CD4-positive, alpha-beta T cell treated with Interferon alpha-2 for 1 hour (primary cell): ENCODE measurements at regions not wholly inside any gene's neighbourhood (a gene's known extent, or its start where the extent isn't known, plus 50 kb on each side); places are given as distances from the start of the nearest gene placed in this dataset.

Experiments used
- DNase-seq, 2 donors: peaks; one replicate each; pipeline ENCODE4 v3.0.0-alpha.2; 2020 to 2022

GRCh38 chr18:40995529-40995928 is 959.5 kb upstream of the PIK3C3 start:
- DNase-seq: no peak

- no peak for DNase-seq
Observed at GRCh38 chr18:40993363-40993762, 961.7 kb upstream of the PIK3C3 start.

- DNase-seq: no peak
Observed at GRCh38 chr18:40987581-40987980, 967.5 kb upstream of the PIK3C3 start.

- DNase-seq: no peak
Observed at GRCh38 chr18:40985436-40985835, 969.6 kb upstream of the PIK3C3 start.

GRCh38 chr18:40984856-40985255 is 970.2 kb upstream of the PIK3C3 start:
- DNase-seq: no peak

- no peak for DNase-seq
Observed at GRCh38 chr18:40983835-40984234, 971.2 kb upstream of the PIK3C3 start.

GRCh38 chr18:40980171-40980570 is 974.9 kb upstream of the PIK3C3 start:
- no peak for DNase-seq

- no peak for DNase-seq
Observed at GRCh38 chr18:40976050-40976449, 979.0 kb upstream of the PIK3C3 start.

- no peak for DNase-seq
Observed at GRCh38 chr18:40974448-40974847, 980.6 kb upstream of the PIK3C3 start.

GRCh38 chr18:40962784-40963183 is 992.2 kb upstream of the PIK3C3 start:
- DNase-seq: no peak

GRCh38 chr18:40957533-40958070 is 997.4 kb upstream of the PIK3C3 start:
- no peak for DNase-seq

GRCh38 chr18:40956213-40956612 is 998.8 kb upstream of the PIK3C3 start:
- no peak for DNase-seq

GRCh38 chr18:40955351-40955750 is 999.7 kb upstream of the PIK3C3 start:
- no peak for DNase-seq

- DNase-seq: no peak
Observed at GRCh38 chr18:40949114-40949950, 1005.7 kb upstream of the PIK3C3 start.

GRCh38 chr18:40944576-40944975 is 1010.5 kb upstream of the PIK3C3 start:
- DNase-seq: no peak

- no peak for DNase-seq
Observed at GRCh38 chr18:40939656-40940515, 1015.1 kb upstream of the PIK3C3 start.

GRCh38 chr18:40938615-40939014 is 1016.4 kb upstream of the PIK3C3 start:
- no peak for DNase-seq

- no peak for DNase-seq
Observed at GRCh38 chr18:40937386-40937785, 1017.6 kb upstream of the PIK3C3 start.

GRCh38 chr18:40935423-40935822 is 1019.6 kb upstream of the PIK3C3 start:
- DNase-seq: no peak

GRCh38 chr18:40932862-40933261 is 1022.2 kb upstream of the PIK3C3 start:
- DNase-seq: no peak

GRCh38 chr18:40930211-40930882 is 1024.7 kb upstream of the PIK3C3 start:
- no peak for DNase-seq

- no peak for DNase-seq
Observed at GRCh38 chr18:40929399-40929798, 1025.6 kb upstream of the PIK3C3 start.

- DNase-seq: no peak
Observed at GRCh38 chr18:40926679-40927078, 1028.4 kb upstream of the PIK3C3 start.
